ENCODE measurements at regions not wholly inside any gene's neighbourhood (a gene's known extent, or its start where the extent isn't known, plus 50 kb on each side); places are given as distances from the start of the nearest gene placed in this dataset.

DNA sequence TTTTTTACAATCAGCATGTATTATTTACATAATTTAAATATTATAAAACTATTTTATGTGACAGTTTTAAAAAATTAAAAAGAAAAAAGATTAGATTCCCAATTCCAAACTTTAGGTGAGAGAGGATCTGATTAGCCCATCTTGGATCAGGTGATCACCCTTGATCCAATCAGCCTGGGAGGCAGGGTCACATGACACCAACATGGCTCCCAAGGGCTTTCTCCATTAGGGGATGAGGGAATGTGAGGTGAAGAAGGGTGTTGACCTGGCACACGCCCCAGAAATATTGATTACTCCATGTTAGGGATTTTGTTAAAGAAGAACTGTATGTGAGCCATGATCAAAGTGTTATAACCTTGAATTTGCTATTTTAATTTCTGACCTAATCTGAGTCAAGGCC is 225.4 kb downstream of the RBM19 start:
- TF ChIP-seq, protein P1, sequence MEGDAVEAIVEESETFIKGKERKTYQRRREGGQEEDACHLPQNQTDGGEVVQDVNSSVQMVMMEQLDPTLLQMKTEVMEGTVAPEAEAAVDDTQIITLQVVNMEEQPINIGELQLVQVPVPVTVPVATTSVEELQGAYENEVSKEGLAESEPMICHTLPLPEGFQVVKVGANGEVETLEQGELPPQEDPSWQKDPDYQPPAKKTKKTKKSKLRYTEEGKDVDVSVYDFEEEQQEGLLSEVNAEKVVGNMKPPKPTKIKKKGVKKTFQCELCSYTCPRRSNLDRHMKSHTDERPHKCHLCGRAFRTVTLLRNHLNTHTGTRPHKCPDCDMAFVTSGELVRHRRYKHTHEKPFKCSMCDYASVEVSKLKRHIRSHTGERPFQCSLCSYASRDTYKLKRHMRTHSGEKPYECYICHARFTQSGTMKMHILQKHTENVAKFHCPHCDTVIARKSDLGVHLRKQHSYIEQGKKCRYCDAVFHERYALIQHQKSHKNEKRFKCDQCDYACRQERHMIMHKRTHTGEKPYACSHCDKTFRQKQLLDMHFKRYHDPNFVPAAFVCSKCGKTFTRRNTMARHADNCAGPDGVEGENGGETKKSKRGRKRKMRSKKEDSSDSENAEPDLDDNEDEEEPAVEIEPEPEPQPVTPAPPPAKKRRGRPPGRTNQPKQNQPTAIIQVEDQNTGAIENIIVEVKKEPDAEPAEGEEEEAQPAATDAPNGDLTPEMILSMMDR (IDR thresholded peaks at IDR 0.05) = no peak
- TF ChIP-seq POLR2A (IDR thresholded peaks at IDR 0.05) = no peak

All from testis (tissue), 2 donors.